Stimulated activated CD8-positive, alpha-beta memory T cell treated with anti-CD3 and anti-CD28 coated beads, Interleukin-4, amount 100 ng/mL, for 48 hours (primary cell): ENCODE measurements at regions not wholly inside any gene's neighbourhood (a gene's known extent, or its start where the extent isn't known, plus 50 kb on each side); places are given as distances from the start of the nearest gene placed in this dataset.
"Not testable (repeated sequence)": the region's sequence is repeated elsewhere in the genome, so short reads cannot be mapped to it uniquely, and the experiment has no call there.

Experiments
- DNase-seq: peaks from one replicate; pipeline ENCODE4 v3.0.0-alpha.2; 2020

DNA sequence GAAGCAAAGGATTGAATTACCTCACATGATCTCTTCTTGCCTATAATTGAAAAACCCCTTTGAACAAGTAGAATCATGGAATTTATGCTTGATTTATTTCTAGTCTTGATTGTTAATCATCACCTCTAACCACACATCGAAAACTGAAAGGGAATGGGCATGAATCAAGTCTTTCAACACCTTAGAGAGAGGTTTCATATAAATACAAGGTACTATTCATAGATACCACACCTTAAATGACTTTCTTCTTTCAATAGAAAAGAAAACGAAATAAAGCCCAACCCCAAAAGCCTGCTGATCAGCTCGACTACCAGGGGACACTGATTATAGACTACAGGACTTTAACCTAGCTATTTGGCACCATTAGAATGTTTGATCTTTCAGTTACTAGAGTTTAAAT lies 128.6 kb upstream of the PTPRZ1 start:
- DNase-seq, result no peak

DNA sequence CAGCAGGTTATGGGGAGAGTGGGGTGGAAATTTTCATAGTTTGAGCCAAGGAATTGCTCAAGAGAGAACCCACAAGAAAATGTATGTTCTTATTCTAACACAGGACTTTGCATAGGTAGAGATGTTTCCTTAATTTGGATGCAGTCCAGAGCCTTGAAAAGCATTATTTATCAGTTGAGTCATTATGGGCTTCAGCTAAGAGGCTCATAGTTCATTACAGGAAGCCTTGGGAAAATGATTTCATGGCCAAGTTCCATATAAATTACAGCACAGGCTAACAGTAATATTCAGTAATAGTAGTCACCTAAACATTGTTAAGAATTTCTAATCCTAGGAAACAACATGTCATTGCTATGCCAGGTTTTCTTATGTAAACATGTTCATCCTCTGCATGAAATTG lies 131.1 kb upstream of the PTPRZ1 start:
- no peak for DNase-seq

DNA sequence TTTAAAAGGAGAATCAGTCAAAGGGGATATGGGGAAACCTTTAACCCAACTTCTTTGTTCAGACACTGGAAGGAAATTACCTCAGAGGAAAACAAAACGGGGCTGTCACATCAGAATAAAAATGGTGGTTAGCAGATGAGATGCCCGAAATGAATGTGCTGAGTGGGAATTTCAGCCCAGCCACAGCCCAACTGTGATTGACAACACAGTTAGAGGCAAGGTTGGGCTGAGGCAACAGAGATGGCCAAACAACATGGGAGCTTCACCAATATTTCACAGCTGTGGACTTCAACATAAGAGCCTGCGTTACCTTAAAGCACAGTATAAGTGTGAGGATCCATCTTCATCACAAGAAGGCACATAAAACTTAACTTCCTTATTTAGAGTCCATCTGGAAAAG lies 133.5 kb upstream of the PTPRZ1 start:
- no peak for DNase-seq

DNA sequence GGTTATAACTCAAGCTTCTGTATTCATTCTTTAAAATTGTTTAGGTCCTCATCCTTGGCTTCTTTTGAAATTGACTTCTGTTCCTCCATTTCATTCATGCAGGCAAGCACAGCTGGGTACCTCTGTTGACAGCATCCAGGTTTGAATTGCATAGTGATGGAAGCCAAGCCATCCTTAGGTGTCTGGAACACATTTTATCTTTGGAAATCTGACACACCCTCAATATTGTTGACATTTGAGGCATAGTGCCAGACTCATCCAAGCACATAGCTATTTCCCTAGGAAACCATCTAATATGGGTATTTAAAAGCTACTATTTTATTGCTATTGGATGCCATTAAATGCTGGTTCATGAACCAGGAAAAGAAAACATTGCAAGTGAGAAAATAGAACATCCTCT lies 142.1 kb upstream of the PTPRZ1 start:
- DNase-seq, result no peak

DNA sequence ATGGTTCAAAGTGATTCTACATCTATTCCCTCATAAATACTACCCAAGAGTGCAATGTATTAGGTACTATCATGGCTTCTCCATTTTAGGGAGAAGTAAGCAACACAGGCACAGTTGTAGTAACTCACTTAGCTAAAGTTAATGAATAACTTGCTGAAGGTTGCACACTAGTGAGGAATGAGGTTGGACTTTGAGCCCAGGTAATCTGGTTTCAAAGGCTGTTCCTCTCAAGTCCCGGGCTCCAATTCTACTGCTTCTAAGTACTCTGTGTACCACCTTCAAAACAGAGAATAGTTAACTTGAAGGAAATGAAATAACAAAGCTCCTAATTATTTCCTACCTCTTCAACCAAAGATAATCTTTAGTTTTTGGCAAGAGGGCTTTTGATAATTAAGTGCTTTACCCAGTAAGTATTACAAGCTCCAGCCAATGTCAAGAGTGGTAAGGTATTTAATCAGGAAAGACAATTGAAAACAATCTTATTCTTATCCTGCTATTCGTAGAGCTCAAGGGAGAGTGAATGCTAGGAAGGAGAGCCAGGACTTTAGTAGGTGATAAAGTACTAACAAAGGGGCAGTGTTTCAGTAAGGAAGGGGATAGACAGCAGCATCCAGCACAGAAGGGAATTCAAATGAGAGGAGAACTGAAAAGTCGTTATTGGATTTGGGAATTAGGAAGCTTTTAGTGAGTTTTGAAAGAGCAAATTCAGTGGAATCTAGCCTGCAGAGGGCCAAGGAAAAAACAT lies 158.2 kb upstream of the PTPRZ1 start:
- DNase-seq, result no peak

DNA sequence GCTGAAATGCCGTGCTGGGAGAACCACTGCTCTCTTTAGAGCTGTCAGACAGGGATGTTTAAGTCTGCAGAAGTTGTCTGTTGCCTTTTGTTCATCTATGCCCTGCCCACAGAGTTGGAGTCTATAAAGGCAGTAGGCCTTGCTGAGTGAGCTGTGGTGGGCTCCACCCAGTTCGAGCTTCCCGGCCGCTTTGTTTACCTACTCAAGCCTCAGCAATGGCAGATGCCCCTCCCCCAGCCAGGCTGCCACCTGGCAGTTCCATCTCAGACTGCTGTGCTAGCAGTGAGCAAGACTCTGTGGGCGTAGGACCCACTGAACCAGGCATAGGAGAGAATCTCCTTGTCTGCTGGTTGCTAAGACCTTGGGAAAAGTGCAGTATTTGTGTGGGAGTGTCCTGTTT lies 160.0 kb upstream of the PTPRZ1 start:
- DNase-seq, result not testable (repeated sequence)

DNA sequence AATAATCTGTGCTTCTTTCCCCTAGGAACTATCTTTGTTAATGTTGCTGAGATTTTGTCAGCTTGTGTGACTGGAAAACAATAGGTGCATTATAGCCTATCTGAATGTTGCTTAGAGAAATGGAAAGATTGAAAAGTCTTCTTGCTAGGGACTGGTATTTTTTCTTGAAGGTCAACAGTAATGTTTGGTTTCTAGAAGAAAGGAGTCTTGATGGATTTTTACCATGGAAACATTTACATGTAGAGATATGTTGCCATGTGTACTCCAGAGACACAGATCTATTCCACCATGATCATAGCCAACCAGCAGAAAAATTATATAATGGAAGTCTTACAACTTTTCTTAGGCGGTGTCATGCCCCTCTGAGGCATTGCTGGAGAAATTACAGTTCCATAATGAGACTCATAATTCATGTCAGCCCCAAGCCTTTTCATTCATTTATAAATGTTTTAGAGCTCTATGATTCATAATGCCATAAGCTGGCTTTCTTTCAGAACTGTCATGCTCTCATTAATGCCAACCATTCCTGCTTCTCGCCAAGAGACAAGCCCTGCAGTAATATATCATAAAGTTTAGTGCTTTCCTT lies 175.1 kb upstream of the PTPRZ1 start:
- DNase-seq, result no peak

DNA sequence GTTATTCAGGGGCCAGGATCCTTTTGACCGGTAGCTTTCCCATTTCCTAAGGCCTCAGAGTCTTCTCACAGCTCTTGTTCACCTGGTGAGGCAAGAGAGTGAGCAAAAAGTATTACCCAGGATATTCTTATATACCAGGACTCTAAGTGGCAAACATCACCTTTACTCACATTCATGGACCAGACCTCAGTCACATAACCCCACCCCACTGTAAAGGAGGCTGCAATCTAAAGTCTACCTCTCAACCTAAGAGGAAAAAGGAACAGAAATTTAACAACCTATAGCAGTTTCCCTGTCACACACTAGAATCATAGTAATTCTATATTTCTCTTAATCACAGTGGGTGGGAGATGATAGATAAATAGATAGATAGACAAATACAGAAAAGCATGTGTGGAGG lies 176.0 kb upstream of the PTPRZ1 start:
- DNase-seq, result no peak

DNA sequence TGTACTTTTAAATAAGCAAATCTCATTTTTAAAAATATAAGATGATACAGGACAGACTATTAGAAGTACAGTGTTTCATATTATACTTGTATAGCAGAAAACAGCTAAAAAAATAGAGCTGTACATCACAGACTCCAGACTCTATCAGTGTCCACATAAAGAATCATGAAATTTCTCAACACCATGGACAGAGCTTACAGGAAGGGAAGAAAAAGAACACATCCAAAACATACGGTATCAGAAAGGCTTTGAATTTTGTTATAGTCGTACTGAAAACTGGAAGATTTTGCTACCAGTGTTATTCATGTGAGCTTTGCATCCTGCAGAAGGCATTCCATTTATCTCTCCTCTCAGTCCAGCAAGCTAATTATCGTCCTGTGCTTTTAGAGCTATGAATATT lies 183.2 kb upstream of the PTPRZ1 start:
- DNase-seq, result no peak

DNA sequence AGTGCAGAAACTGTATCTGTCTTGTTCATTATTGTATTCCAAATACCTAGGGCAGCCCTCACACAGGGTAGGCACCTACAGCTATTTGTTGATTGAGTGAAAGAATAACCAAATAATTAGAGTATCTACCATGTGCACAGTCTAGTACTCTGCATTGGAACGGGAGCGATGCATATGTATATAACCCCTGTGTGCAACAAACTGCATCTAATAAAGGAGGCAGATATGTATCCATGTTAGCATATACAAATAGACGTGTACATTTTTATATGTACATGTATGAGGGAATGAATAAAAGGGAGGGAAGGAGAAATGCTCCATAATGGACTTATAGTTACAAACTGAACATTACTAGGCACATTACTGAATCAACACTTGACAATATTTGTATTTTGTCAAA lies 191.3 kb upstream of the PTPRZ1 start:
- no peak for DNase-seq

DNA sequence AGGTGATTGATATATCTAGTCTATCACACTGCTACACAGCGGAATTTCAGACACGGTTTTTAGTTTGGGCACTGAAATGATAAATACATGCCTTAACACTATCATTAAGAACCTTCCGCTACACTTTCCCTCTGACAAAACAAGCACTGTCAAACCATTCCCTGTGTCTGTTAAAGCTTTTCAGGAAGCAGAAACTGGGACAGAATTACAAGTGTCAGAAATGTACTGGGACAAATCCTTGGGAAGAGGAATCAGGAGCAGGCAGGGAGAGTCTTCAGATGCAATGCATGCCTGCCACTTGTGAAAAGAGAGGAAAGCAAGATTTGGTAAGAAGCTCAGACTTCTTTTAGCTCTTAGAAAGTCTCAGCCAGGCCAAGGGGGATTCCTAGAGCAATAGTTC lies 196.8 kb upstream of the PTPRZ1 start:
- DNase-seq, result no peak

DNA sequence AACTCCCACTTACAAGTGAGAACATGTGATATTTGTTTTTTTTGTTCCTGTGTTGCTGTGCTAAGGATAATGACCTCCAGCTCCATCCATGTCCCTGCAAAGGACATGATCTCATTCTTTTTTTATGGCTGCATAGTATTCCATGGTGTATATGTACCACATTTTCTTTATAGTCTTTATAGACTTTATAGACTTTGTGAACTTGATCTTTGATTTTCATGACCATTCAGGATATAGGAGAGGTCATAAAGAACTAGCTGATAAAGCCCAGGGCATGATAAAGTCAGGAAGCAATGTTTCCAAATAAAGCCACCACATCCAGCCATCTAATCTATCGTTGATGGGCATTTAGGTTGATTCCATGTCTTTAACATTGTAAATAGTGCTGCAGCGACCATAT lies 198.5 kb upstream of the PTPRZ1 start:
- DNase-seq, result not testable (repeated sequence)

DNA sequence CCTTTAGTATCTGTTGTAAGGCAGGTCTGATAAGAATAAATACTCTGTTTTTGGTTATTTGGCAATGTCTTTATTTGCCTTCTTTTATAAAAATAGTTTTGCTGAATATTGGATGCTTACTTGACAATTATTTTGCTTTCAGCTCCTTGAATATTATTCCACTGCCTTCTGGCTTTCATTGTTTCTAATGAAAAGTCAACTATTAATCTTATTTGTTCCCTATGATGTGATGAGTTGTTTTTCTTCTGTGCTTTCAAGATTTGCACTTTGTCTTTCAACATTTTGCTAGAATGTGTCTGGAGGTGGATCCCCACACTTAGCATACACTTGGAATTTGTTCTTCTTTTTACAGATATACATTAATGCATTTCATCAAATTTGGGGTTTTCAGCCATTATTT lies 203.8 kb upstream of the PTPRZ1 start:
- no peak for DNase-seq

DNA sequence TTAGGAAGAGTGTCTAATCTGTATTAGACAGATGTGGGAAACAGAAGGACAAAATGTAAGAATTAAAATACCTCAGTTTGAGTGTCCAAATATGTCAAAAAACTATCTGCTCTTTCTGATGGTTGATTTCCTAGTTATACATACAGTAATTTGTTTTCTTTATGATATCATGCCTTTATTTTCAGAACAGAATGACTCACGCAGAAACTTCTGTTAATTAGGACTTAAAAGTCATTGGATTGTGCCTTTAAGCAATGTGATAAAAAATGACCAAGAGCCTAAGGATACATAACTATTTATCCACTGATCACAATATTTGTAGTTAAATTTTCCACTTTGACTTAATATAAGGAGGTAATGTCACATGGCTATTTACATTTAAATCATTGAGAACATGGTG lies 206.7 kb upstream of the PTPRZ1 start:
- DNase-seq, result no peak

DNA sequence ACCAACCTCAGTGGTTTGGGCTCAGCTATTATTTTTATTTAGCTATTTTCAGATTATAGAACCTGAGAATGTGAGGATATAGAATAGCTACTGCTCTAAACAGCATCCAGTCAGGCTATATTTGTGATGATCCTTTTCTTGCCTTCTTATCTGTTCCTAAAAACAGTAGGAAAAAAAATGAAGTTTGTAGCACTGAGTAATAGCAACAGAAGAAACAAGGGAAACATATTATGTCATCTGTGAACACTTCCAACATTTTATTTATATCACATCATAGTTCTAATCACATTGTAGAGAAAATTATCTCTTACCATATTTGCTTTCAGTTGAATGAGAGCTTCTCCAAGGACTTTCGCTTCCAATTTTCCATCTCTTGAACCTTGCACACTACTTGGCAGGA lies 229.6 kb upstream of the PTPRZ1 start:
- no peak for DNase-seq

DNA sequence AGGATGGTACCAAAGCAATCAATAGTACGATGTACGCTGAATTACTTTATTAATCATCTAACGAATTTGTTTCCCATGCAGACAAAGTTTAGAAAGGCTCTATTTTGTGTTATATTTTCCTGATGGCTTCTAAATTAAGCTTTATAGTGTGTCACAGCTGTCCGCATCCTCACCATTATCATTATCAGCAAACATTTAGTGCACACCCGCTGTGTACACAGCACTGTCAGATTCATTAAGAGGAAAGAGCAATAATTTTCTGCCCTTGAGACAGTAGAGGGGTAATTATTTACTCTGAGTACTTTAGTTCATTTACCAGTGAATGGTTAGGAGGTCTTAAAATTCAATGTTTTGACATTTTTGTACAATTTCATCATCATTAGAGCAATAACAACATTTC lies 233.3 kb upstream of the PTPRZ1 start:
- no peak for DNase-seq

DNA sequence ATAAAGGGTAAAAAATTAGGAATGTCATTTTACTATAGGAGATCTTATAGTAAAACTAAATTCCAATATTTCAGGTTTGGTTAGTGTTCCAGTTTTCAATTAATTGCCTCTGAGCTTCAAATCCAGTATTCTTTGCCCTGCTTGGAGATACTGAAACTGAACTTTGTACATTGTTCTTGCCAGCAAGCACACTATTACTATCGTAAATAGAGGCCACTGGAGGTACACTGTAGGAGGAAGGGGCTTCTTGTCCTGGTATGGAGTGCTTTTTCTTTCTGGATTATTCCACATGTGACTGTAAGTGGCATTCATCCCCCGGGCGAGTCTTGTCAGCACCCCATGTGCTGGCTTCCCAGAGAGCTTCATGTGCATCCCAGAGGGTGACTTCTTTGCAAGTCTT lies 234.7 kb upstream of the PTPRZ1 start:
- DNase-seq, result no peak

DNA sequence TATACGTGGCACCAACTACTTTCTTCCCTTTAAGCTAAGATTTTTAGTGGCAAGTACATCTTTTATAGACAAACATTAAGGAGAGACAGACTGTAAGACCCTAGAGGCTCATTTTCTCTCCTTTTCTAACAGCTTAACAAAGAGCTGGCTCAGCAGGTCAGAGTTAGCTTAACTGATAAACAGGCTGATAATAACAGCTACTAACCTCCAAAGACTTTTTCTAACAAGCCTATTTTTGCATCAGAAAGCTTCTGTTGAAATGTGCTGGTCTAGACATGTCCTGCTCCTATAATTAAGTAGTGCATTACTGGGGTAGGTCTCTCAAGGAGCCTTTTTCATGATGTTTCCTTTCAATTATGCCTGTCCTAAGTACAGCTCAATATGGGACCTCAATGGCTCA lies 238.2 kb upstream of the FAM3C start:
- DNase-seq, result no peak

DNA sequence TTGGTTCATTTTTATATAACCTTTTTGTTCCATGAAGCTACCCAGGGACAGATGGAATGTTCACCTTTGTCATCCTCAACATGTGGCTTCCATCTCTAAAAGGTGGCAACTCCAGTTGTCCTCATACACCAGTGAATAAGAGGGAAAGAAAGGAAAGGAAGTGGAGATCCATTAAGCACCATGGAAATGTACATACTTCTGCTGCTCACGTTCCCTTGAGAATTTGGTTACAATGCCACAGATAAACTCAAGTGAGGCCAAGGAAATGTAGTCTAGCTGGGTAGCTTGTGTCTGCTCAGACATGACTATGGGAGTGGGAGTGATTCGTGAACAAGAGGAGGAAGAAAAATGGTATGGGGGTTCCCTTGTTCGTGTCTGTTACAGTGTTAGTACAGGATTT lies 237.1 kb upstream of the FAM3C start:
- DNase-seq, result no peak

DNA sequence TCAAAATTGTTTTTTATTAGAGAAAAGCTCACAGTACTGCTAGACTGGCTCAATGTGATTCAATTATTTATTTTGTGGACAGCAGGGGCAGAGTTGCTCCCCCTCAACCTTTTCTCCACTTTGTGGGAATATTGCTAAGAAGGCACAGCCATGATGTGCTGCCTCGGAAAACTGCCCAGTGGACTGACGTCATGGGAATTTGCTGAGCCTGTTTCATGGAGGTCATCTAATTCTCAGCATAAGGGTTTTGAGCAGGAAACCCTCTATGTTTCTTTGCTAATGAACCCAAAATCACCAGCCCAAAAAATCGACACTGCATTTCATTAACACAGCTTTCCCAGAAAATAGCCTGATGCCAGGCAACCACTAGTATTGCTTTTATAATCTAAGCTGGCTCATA lies 228.8 kb upstream of the FAM3C start:
- DNase-seq, result no peak

DNA sequence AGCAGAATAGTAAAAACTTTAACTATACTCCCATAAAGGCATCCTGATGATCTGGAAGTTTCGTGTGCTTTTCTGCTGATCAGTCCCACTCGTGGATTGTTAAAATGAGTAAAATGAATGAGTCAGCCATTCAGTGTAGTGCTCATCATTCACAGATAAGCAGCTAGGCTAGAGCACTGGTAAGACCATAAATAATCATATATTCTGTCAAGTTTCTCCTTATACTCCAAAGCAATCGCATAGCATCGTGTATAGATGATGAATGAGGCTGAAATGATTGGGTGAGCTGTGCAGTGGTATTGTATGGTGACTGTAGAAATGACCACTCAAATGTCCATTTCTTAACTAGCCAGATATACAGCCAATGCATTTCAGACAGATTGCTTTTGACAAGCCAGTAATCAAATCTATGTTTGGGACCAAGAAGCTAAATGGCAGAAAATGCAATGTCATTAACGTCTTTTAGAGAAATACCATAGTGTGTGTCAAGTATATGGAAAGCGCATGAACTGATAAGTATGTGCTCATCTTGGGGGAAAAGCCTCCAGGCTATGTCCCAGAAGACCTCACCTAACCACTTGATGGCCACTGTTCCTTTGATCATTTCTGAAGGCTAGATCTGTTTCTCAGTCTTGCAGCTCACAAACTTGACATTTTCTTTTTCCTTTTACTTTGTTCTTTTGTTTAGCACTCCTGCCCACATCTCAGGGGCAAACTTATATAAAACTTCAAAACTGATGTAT lies 227.2 kb upstream of the FAM3C start:
- DNase-seq, result no peak

DNA sequence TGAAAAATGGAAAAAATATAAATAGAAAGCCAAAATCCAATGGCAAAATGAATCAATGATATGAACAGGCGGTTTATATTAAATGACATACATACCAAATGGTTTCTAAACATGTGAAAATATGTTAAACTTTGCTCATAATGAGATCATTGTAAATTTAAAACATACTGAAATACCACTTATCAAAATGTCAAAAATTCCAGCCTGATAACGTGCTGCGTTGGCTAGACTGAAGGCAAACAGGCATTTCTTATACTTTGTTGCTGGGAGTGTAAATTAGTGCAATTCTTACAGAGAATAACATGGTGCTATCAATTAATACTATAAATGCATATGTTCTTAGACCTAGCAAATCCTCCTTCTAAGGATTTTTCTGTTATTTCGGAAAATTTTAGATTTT lies 225.8 kb upstream of the FAM3C start:
- DNase-seq, result no peak

DNA sequence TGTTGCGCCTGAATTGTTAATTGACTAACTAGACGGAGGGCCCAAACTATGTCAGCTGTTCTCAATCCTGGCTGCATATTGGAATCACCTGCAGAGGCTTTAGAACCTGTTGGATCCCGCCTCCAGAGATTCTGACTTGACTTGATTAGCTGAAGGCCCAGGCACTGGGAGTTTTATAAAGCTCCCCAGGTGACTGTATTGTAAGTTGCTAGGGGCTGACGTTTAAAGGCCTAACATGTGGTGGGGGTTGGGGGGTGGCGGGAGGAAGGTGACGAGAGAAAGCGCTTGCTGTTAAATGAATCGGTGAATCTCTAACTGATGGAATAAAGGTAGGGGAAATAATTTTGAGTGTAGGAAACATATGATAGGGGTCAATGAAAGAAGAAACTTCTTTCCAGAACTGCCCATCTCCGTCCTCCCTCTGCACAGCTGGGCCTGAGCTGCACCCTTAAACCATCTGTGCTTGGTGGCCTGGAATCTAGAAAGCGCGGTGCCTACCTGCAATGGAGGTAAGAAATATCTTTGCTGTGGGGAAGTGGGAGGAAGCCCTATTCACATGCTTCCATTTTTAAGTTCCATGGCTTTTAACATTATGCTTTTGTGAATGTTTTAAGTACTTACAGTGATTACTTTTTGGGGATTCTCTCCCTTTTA lies 225.0 kb upstream of the FAM3C start:
- DNase-seq, result no peak

DNA sequence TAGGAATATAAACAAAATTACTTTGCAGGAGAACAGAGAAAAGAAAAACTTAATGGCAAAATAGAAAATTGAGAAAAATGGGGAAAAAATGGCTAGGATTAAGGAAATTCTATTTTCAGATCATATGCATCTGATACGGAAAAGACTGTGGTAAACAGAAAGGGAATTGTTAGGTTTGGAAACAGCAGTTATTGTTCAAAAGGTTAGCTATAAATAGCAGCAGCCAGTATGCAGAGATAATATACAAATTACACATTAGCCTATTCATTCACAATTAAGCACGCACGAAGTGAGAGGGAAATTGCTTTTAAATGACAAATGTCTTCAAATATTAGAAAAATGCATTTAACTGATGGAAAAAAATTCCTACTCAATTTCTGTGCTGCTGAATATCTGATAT lies 224.1 kb upstream of the FAM3C start:
- DNase-seq, result no peak
